ENCODE measurements at regions not wholly inside any gene's neighbourhood (a gene's known extent, or its start where the extent isn't known, plus 50 kb on each side); places are given as distances from the start of the nearest gene placed in this dataset.
"Not testable (repeated sequence)": the region's sequence is repeated elsewhere in the genome, so short reads cannot be mapped to it uniquely, and the experiment has no call there.

DNA sequence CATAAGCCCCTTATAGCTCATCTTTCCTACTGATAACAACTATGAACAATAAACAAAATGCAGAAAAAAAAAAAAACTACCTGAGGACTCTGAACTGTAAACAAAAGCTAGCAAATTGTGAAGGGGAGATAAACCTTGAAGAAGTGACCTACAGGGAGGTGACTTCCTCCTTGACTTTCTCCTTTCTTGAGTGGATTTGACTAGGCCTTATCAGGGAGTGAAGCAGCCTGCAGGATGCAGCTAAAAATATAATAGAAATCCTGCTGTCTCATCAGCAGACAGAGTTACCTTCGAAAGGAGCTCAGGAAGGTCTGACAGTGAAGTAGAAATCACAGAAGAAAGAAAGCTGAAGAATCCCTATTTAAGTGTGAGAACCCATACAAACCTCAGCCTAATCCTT is 322.0 kb upstream of the HTR1E start:
- no peak for DNase-seq (ENCODE audit: low read depth in 2 of 2)

DNA sequence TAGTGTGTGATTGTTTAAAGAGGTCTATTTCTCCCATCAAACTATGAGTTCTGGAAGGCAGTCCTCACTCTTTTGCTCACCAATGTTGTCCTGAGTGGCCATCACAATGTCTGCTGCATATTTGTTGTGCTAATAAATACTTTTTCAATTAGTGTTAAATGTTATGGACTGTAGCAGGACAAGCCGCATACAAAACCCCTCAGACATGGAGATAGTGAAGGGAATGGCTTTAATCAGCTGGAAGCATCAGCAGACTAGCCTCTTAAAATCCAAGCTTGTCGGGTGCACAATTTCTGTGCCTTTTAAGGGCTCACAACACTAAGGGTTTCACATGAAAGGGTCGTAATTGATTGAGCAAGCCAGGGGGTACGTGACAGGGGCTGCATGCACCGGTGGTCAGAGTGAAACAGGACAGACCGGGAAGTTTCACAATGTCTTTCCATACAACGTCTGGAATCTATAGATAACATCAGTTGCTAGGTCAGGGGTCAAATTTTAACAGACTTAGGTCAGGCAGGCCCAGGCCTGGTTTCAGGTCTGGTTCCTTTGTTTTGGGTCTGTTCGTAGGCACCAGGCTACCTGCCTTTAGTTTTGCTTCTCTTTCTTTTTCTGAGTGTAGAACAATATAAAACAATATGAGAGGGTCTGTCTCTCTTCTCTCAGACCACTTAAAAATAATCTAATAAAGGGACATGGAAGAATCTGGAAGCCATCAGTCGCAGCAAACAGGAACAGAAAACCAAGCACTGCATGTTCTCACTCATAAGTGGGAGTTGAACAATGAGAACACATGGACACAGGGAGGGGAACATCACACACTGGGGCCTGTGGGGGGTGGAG is 327.6 kb upstream of the HTR1E start:
- no peak for DNase-seq (ENCODE audit: low read depth in 2 of 2)

DNA sequence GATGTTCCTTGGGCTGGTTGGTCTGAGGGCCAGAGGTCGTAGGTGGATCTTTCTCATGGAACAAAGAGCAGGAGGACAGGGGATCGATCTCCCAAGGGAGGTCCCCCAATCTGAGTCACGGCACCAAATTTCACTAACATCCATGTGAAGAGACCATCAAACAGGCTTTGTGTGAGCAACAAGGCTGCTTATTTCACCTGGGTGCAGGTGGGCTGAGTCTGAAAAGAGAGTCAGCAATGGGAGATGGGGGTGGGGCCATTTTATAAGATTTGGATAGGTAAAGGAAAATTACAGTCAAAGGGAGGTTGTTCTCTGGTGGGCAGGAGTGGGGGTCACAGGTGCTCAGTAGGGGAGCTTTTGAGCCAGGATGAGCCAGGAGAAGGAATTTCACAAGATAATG is 334.0 kb upstream of the HTR1E start:
- DNase-seq (ENCODE audit: low read depth in 2 of 2) = not testable (repeated sequence)

DNA sequence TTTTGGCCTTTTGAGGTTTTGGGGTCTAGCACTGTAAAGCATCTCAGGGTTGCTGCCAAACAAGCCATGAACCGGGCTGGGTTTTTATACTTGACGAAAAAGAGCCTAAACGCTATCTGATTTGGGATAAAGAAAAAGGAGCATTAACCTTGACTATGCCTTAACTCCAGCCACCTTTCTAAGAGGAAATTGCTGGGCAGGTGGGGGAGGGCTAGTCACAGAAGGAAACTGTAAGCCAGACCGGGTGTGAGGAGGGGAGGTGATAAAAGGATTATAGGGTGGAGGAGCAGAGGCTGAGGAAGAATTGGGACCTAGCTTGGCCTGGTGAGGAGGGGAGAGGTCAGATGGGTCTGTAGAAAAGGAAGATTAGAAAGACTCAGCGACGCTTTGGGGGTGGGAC is 335.2 kb upstream of the HTR1E start:
- DNase-seq (ENCODE audit: low read depth in 2 of 2) = not testable (repeated sequence)

DNA sequence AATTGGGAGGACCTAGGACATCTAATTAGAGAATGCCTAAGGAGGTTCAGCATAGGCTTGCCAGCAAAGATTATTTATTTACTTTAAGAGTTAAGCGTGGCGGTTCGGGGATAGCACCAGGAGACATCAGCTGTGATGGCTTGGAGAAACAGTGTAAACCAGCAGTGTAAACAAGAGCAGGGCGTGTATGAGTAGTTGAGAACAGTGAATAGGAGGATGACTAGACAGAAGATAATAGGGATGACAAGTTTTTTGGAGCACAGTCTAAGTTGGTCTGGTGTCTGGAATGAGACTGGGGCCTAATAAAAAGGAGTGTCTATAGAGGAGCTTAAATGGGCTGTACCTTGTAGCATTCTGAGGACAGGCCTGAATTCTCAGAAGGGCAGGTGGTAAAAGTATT is 338.4 kb upstream of the HTR1E start:
- DNase-seq (ENCODE audit: low read depth in 2 of 2) = not testable (repeated sequence)

DNA sequence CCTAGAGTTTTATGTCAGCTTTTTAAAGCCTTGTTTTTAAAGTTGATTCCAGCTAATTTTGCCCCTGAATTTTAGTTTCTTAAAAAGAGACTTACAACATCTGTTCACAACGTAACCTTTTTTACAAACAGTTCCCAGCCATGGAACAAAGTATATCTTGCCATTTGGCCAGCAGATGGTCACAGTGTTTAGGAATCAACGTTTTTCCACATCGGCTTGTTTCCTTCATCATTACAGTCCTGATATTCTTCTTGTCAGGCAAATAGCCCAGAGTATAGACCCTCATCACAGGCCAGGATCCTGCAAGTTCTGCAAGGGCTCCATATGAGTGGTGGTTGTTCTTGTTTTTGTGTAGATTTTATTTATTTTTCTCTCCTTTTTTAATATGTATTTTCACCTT is 341.7 kb upstream of the HTR1E start:
- no peak for DNase-seq (ENCODE audit: low read depth in 2 of 2)

DNA sequence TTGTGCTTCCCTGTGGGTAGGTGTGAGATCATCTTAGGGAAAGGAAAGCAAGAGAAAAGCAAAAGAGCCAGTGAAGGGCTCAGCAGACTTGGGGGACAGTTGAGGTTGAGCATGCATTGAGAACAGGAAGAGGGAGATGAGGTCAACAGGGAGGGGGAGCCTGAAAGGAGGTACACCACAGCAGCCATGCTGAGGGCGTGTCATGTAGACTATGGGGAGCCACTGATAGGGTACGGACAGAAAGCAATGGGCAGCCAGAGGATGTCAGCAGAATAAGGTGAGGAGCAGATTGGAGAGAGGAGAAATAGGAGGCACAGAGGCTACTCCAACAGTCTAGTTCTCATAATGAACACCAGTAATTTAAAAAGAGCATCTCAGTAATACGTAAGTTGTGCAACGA is 351.1 kb upstream of the HTR1E start:
- DNase-seq (ENCODE audit: low read depth in 2 of 2) = no peak

DNA sequence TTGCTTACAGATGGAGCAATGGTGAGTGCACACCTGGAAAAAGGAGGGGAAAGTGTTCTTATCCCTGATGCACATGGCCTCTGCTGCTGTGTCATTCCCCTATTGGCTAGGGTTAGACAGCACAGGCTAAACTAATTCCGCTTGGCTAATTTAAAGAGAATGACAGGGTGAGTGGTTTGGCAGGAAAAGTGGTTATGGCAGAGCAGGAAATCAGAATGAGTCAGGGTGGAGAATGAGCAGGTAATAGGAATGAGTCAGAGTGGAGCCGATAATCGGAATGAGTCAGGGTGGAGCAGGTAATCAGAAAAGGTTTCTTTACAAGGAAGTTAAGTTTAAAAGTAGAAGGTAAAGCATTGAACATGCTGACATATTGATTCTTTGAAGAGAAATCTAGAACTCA is 355.5 kb upstream of the HTR1E start:
- no peak for DNase-seq (ENCODE audit: low read depth in 2 of 2)

DNA sequence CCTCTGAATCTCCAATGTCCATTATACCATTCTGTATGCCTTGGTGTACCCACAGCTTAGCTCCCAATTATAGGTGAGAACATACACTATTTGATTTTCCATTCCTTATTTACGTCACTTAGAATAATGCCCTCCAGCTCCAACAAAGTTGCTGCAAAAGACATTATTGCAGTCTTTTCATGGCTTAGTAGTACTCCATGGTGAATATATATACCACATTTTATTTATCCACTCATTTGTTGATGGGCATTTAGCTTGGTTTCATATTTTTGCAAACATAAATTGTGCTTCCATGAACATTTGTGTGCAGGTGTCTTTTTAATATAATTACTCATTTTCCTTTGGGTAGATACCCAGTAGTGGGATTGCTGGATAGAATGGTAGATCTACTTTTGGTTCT is 374.1 kb upstream of the HTR1E start:
- no peak for DNase-seq (ENCODE audit: low read depth in 2 of 2)

DNA sequence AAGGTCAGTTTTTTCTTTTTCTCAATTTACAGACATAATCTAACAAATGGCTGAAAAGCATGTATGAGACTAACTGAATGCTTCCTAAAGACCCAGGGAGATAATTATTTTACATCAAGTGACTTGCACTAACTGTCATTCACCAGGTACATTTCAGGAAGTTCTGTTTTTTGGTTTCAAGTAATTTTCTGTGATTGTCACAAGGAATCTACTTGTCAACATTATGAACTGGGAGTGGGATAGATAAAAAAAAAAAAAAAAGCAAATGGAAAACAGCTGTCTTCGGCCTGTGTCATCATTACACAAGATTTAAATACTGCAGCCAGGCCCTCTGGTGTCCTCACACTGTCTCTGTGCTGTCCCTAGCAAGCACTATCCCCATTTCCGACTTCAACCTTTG is 379.0 kb upstream of the HTR1E start:
- no peak for DNase-seq (ENCODE audit: low read depth in 2 of 2)

DNA sequence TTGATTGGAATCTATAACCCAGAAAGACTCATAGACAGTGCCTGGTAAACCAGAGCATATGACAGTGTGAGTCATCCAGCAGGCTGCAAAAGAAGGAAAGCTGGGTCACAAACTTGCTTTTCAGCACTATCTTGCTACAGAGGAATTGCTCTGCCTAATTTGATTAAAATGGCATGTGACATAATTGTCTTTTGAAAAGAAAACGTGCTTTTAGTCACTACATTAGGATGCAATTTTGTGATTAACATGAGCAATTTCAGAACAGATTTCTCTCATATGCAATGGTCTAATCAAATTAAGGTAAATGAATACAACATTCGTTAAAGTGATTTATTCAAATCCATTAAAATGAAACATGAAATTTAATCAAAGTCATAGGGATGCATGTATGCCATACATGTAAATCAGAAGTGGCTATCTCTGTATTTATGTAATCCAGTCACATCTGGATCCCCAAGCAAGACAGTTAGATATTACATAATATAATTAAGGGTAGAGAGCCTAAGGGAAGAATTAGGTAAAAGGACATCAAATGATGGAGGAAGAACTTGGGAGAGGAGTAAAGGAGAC is 400.0 kb upstream of the HTR1E start:
- no peak for DNase-seq (ENCODE audit: low read depth in 2 of 2)

DNA sequence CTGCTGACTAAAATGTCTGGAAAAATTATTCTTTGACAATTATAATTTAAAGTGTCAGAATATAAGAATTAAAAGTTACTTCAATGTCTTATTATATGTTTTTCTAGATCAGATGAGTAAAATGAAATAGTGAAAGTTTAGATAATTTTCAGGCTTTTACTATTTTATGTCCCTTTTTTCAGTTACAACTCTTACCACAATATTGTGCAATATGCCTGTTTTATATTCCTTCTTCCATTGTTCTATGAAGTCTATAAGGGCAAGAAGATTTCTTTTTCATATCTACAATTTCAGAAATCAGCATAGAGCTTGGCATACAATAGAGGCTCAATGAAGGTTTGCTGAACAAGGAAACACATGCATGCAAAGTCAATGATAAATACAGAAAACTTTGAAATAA is 401.2 kb upstream of the HTR1E start:
- DNase-seq (ENCODE audit: low read depth in 2 of 2) = no peak

DNA sequence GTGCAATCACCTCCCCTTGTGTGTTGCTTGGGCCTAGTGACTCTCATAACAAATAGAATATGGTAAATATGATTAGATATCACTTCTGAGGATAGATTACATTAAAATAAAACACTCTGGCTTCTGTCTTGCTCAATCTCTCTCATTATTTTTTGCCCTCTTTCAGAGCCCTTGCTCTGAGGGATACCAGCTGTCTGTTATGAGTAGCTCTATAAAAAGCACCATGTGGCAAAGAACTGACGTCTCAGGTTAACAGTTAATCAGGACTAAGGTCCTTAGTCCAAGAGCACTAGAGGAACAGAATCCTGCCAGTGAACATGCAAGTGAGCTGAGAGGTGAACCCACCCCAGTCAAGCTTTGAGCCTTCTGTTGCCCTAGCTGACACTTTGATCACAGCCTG is 402.2 kb upstream of the HTR1E start:
- no peak for DNase-seq (ENCODE audit: low read depth in 2 of 2)

DNA sequence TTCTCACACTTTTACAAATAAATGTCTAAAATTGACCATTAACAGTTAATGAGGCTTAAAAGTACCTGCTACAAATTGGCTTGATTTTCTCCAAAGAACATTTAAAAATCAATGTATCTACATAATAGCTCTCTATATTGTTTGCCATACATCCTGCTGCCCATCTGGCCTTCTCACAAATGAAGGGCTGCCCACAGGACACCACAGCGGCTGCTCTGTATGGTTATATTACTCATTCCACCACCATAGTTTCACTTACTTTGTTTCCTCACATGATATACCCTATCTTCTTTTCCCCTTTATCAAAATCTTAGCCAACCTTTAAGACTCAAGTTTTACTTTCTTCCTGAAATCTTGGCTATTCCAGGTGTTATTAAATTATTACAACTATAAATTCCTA is 407.7 kb upstream of the HTR1E start:
- no peak for DNase-seq (ENCODE audit: low read depth in 2 of 2)

DNA sequence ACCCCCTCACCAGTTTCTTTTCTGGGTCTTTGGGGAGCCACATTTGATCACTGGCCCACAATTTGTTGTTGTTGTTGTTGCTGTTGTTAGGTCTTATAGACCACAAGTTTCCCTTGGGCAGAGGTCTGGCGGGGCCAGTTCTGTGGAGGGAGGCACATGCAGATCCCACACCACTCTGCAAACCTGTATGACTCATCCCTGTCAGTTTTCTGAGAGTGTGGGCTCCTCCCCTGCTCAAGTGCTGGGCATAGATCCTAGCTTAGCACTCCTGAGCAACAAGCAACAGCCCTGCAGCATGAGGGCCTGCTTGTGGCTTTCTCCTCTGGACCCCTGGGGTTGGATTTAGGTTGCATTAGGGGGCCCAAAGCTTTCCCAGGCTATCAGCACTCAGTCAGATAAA is 411.1 kb upstream of the HTR1E start:
- no peak for DNase-seq (ENCODE audit: low read depth in 2 of 2)

DNA sequence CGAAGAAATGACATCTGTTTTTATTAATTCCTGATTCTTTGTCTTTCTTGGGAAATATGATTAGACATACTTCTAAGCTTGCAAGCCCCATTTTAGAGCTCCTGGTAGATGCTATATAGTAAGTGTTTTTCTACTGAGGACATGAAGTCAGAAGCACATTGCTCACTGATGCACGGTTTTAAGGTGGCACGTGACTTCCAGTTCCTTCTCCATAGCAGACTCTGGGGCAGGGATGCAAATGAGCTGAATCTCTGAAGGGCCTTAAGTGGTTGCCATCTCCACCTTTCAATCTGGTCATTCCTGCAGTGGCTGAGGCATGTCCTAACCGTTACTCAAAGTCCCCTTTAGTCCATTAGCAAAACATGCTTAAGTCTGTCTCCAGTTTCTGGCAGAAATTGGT is 421.2 kb upstream of the HTR1E start:
- DNase-seq (ENCODE audit: low read depth in 2 of 2) = no peak

DNA sequence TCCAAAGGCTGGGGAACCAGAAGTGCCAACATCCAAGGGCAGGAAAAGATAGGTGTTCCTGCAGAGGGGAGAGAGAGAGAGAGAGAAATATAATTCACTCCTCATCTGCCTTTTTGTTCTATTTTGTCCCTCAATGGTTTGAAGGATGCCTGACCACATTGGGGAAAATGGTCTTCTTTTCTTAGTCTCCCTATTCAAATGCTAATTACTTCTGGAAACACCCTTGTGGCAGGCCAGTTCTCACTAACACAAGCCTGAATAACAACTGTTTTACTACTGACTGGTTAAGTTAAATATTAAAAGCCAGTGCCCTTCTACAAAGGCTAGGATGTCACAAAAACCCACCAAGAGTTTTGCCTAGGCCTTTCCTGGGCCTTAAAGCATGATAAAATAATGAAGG is 425.4 kb upstream of the HTR1E start:
- DNase-seq (ENCODE audit: low read depth in 2 of 2) = no peak

DNA sequence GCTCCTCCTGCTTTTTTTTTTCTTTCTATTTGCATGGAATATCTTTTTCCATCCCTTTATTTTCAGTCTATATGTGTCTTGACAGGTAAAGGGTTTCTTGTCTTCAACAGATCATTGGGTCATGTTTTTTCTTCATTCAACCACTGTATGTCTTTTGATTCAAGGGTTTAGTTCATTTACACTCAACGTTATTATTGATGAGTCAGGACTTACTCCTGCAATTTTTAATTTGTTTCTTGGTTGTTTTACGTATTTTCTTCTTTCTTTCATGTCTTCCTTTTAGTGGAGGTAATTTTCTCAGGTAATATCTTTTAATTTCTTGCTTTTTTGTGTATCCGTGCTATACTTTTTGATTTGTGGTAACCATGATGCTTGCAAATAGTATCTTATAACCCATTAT is 429.1 kb upstream of the HTR1E start:
- DNase-seq (ENCODE audit: low read depth in 2 of 2) = no peak

DNA sequence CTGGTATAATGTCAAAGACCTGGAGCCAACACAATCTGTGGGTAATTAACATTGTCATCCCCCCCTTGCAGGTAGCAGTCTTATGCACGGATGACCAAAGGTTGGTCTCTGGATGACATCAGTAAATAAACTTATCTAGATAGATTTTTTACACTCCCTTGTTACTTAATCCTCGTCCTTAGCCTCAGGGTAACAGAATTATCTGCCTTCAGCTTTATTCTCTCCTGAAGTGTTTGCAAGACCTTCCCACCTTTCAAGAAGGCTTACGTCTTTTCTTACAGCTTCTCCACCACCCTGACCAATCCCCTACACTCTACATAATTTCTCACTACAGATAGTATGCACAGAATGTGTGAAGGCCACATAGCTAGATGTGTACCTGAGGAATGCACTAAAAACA is 434.8 kb upstream of the HTR1E start:
- no peak for DNase-seq (ENCODE audit: low read depth in 2 of 2)

DNA sequence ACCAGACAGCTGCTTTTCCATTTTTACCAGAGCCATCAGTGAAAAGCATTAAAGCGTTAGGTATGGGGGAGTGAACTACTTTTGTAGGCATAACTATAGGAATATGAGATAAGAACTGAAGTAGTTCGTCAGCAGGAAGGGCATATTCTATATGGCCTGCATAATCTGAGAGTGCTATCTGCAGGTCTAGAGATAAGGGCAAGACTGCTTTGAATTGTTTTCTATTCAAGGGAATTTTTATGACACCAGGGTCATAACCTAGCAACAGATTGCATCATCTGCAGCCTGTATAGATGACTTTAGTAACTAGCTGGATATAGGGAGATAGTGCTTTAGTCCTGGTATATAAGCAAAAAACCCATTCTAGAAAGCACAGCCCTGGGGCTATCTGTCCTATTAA is 437.3 kb upstream of the HTR1E start:
- DNase-seq (ENCODE audit: low read depth in 2 of 2) = no peak

DNA sequence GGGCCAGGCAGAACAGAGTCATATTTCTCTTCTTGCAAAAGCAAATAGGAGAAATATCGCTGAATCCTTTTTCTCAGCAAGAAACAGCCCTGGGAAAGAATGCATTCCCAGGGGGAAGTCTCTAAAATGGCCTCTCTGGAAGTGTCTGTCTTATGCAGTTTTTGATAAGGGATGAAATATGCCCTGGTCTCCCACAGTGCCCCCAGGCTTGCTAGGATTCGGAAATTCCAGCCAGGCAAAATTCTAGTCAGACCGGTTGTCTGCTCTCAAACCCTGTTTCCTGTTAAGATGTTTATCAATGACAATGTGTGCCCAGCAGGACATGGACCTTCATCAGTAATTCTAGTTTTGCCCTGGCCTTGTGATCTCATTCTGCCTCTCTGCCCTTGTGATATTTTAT is 448.3 kb upstream of the HTR1E start:
- DNase-seq (ENCODE audit: low read depth in 2 of 2) = not testable (repeated sequence)

DNA sequence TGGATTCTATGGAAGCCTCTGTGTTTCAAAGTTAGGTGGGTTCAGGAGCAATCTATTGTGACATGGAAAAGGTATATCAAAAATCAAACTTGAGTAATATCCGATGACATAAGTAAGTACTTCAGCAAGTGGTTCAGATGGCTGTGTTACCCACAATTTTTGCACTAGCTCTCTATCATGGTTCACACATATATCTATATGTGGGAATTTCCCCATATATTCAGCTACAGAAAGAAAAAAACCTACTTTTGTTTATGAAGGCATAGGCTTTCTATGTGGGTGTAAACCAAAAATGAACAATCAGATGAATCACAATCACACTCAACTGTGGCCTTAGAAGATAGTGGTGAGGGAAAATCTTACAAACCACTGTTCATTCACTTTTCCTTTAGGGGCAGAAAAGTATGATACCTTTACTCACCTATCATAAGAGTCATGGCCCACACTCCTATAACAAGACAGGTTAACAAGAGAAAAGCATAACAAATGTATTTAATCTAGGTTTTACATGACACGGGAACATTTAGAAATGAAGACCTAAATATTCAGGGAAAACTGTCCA is 449.6 kb upstream of the HTR1E start:
- no peak for DNase-seq (ENCODE audit: low read depth in 2 of 2)

DNA sequence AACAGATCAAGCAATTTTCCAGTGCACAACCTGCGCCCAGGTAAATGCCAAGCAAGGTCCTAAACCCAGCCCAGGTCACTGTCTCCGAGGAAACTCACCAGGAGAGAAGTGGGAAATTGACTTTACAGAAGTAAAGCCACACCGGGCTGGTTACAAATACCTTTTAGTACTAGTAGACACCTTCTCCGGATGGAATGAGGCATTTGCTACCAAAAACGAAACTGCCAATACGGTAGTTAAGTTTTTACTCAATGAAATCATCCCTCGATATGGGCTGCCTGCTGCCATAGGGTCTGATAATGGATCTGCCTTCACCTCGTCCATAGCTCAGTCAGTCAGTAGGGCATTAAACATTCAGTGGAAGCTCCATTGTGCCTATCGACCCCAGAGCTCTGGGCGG is 459.0 kb upstream of the HTR1E start:
- DNase-seq (ENCODE audit: low read depth in 2 of 2) = not testable (repeated sequence)

Data from dermis microvascular lymphatic vessel endothelial cell (primary cell).